Islet of Langerhans (tissue), 1 donor: ENCODE measurements at regions not wholly inside any gene's neighbourhood (a gene's known extent, or its start where the extent isn't known, plus 50 kb on each side); places are given as distances from the start of the nearest gene placed in this dataset.
"Not testable (repeated sequence)": the region's sequence is repeated elsewhere in the genome, so short reads cannot be mapped to it uniquely, and the experiment has no call there.

Experiments used
- FAIRE-seq: peaks from one replicate; lab custom pipeline; 2011; peaks lifted over from hg19 to GRCh38; lab: Jason Lieb, UNC

- FAIRE-seq: no peak
These were observed 754.2 kb downstream of the FAM181B start for GRCh38 chr11:81979448-81979847.

DNA sequence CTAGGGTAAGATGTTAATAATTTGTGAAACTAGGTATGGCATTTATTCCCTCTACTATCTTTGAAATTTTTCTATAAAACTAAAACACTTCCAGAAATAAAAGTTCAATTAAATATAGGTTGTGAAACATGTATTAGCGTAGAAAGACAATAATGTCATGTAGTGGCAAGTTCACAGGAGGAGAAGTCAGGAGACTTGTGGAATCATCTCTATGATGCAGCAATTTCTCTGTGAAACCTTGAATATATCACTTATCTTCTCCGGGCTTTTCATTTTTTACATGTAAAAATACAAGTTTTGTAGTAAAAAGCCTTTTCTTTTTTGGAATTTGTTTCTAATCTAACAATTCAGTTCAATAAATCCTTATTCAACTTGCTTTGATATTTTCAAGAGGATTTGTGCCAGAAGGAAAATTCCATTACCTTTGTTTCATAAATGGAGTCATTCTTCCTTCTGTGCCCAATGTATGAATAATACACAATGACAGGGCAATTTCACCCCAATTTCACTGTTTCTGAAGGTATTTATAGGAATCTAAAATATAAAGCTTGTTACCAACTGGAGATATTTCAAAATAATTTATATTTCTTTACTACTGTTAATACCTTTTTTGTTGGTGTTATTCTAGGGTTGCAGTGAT lies 758.3 kb downstream of the FAM181B start:
- FAIRE-seq: no peak

DNA sequence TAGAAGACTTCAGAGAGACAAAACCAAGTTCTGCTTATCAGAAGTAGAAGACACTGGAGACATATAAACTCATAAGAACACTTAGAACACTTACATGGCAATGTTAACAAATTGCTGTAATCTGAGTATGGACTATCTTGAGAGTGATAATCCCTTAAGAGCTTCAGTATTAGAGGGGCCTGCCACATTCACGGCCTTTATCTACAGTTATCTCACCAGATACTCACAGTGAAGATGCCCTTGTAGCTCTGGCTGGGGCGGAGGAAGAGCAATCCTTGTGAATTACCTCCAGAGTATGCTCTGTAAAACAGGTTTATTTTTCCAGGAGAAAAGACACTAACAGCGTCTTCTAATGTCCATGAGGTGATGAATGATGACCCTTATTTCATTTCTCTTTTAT lies 762.8 kb downstream of the FAM181B start:
- FAIRE-seq: no peak

DNA sequence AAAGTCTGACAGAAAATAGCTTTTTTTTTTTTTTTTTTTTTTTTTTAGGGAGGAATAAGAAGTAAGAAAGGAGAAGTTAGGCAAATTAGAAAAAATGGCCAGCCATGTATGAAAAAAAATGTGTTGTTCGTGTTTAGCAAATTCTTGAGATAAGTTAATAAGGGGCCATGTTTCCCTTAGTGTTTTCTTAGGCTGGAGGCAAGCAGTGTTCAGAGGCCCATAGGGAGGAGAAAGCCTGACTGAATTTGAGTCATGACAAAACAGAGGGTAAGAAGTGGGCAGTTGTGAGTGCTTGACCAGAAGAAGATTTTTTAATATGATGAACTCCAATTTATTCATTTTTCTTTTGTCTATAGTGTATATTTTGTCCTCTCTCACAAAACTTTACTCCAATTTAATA lies 766.4 kb downstream of the FAM181B start:
- FAIRE-seq: no peak

GRCh38 chr11:81966340-81966739 lies 767.3 kb downstream of the FAM181B start:
- no peak for FAIRE-seq

- no peak for FAIRE-seq
These were observed 770.6 kb downstream of the FAM181B start for GRCh38 chr11:81963018-81963417.

- no peak for FAIRE-seq
These were observed 773.2 kb downstream of the FAM181B start for GRCh38 chr11:81960443-81960842.

- no peak for FAIRE-seq
These were observed 774.3 kb downstream of the FAM181B start for GRCh38 chr11:81959341-81959740.

DNA sequence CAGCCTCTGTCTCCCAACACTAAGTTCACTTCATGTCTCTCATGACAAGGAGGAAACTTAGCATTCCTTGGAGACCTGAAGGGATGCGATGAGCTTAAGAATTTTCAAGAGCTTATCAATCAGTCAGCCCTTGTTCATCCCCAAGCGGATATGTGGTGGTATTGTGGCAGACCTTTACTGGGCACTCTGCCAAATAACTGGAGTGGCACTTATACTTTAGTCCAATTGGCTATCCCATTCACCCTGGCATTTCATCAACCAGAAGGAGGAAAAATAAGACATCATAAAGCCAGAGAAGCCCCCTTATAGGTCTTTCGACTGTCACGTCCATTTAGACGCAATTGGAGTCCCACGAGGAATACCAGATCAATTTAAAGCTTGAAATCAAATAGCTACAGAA lies 779.4 kb downstream of the FAM181B start:
- FAIRE-seq: not testable (repeated sequence)

DNA sequence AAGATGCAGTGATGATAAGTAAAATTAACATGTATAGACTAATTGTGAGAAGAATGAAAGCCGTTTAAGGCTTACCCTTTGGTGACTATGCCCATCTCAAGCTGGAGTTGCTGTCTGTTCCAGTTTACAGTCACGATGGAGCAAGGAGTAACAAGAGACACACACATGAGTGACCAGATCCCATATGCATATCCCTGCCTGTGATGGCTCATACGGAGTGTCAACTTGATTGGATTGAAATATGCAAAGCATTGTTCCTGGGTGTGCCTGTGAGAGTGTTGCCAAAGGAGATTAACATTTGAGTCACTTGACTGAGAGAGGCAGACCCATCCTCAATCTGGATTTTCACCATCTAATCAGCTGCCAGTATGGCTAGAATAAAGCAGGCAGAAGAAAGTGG lies 786.8 kb downstream of the FAM181B start:
- FAIRE-seq: no peak

DNA sequence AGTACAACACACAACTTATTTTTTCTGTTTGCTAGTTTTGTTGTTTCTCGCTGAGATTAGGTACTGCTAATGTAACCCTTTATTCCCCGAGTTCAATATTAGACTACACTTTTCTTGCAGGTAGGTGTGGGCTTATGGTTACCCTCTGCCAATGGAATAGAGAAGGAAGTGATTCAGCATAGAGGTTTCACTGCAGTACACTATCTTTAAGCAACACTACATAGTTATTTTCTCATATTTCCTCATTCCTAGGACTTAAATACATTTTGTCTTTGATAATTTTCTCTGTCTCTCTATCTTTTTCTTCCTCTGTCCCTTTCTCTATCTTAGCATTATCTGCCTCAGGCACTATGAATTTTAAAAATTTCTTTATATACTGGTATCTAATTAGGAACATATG lies 791.0 kb downstream of the FAM181B start:
- FAIRE-seq: no peak

- FAIRE-seq: no peak
These were observed 791.7 kb downstream of the FAM181B start for GRCh38 chr11:81941998-81942397.

DNA sequence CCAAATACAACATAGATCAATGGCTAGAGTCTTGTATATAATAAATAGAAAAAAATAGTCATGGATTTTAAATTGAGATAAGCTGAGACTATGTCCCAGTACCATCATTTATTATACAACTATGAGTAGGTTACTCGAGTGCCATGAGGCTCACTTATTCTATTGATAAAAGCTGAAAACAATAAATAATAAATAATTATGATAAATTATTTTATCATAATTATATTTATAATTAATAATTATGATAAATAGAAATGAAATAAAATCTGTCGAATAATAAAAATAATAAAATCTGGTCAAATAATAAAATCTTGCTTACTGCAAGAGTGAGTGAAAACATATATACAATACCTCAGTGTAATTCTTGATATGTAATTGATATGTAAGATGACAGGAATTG lies 801.4 kb downstream of the FAM181B start:
- no peak for FAIRE-seq

DNA sequence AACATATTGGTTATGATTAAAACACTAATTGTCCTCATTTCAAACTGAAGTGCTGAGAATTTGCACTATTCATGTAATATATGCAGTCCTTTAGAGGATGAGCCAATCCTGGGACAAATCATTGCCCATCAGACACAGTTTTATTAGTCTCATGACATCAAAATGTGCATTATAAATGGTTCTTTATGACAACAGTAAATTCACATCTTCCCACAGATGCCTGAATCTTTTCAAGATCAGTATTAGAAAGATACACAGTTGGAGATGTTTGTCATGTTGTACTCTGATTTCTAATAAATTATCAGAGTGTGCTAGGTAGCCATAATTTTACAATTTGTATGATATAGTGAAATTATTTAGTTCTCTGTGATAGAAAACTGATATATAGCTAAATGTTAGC lies 813.5 kb downstream of the FAM181B start:
- no peak for FAIRE-seq

DNA sequence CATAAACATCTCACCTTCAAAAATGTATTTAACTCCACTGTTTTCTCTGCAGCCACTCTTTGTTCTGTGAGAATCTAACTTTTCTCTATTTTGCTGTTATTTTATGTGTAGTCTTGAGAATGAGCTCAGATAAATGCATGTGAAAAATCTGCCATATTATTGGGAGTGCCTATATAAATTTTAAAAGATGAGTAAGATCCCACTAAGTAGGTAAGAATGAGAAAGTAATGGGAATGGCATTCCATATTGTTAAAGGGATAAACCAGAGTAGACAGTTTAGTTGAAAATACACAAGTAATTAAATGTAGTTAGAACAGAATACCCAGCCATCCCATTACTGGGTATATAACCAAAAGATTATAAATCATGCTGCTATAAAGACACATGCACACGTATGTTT lies 817.2 kb downstream of the FAM181B start:
- FAIRE-seq: no peak

DNA sequence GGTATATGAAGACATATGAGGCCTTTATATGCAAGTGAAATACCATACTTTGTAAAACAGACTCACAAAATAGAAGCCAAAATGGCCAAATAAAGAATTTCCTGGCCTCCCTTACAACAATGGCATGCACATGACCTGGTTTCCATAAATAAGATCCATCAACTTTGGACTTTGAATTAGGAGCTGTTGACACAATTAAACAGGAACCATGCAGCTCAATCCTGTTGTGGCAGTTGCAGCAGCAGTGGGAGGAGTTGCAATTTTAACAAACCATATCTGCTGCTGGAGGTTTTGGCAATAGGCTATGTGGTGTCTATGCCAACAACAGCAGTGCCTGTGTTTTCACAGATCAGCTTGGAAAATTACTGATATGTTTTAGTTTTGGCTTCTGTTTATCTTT lies 818.6 kb downstream of the FAM181B start:
- no peak for FAIRE-seq

GRCh38 chr11:81913793-81914192 lies 819.9 kb downstream of the FAM181B start:
- no peak for FAIRE-seq

- no peak for FAIRE-seq
These were observed 825.7 kb downstream of the FAM181B start for GRCh38 chr11:81907996-81908395.

DNA sequence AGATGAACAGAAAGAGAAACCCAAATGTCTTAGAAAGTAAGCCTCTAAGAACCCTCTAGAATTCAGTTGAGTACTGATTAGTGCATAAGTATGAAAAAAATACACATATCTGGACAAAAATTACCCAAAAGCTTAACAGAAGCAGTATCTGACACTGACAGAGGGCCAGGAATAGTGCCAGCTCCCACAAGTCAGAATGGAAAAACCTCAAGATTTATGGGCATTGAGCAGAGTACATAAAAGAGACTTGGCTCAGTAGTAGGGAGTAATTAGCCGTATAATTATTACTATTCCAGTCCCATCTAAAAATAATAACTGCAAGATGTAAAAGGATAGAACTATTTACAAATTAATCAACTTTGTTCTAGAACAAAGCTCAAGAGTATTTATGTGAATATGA lies 834.5 kb downstream of the FAM181B start:
- FAIRE-seq: no peak

DNA sequence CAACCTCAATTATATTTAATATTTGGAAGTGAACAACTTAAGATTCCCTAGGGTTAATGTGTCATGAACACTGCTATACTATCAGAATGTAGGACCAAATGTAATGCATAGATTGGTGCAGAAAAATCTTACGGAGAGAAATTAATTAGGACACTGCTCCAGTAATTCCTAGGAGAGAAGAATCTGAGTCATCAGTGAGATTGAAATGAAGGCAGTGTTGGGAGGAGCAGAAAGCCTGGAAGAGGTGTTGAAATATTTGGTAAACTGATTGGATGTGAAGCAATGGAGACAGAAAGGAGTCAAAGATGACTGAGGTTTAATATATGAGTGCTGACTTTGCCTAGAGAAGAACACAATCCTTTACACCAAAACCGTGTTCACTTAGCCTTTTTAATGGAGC lies 836.0 kb downstream of the FAM181B start:
- FAIRE-seq: no peak

GRCh38 chr11:81895258-81895657 lies 838.4 kb downstream of the FAM181B start:
- FAIRE-seq: no peak

- FAIRE-seq: no peak
These were observed 840.7 kb downstream of the FAM181B start for GRCh38 chr11:81892770-81893635.

GRCh38 chr11:81888391-81888790 lies 845.3 kb downstream of the FAM181B start:
- no peak for FAIRE-seq

- FAIRE-seq: no peak
These were observed 846.0 kb downstream of the FAM181B start for GRCh38 chr11:81887671-81888070.
